Stimulated activated CD8-positive, alpha-beta memory T cell treated with anti-CD3 and anti-CD28 coated beads, Interleukin-15, amount 100 ng/mL, for 48 hours (primary cell): ENCODE measurements at regions not wholly inside any gene's neighbourhood (a gene's known extent, or its start where the extent isn't known, plus 50 kb on each side); places are given as distances from the start of the nearest gene placed in this dataset.

Source experiments
- DNase-seq, 2 donors: peaks; one replicate each; pipeline ENCODE4 v3.0.0-alpha.2; 2020; ENCODE audit warnings: low read depth in 2 of 2

DNA sequence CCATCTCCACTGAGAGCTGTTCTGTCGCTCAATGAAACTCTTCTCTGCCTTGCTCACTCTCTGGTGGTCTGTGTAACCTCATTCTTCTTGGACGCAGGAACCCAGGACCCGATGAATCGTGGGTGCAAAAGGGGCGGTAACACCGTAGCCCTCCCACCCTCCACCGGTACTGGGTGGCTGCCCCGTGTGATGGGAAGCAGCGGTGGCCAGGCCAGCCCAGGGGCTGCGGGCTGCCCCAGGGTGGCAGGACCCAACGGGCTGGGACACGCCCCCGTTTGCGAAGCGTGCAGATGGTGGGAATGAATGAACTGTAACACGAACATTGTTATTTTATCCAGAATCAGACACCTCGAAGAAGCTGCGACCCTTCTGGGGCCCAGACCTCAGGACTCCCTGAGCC, 92.3 kb upstream of the BACE2 start:
- no peak for DNase-seq

DNA sequence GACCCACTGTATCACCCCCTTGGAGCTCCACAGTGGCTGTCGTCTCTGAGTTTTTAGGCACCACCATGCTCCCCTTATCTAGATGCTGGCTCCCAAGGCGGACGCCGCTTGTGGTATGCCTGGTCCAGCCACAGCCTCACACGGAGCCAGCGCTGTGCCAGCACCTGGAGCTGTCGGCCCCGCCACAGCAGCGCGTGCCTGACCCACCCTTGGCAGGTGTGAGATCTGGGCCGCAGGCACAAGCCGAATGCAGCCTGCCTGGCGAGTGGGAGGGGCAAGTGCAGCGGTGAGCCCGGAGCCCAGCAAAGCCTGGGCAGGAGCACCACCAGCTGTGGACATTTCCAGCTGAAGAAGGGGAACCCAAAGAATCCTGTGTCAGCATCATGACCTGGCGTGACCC, 91.9 kb upstream of the BACE2 start:
- no peak for DNase-seq

DNA sequence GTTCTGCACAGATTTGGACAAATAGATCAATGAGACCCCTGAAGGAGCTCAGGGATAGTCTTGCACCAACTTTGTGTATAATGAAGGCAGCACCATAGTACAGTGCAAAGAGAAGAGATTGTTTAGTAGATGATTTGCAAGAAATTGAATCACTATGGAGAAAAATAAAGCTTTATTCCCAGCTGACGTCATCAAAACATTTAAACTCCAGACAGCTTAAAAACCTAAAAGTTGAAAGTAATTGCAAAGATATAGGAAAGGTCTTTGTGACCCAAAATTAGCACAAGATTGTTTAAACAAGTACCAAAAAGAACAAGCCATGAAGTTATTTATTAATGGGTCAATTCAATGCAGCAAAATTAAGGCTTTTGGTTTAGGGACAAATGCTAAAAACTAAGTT, 88.8 kb upstream of the BACE2 start:
- DNase-seq, result no peak

DNA sequence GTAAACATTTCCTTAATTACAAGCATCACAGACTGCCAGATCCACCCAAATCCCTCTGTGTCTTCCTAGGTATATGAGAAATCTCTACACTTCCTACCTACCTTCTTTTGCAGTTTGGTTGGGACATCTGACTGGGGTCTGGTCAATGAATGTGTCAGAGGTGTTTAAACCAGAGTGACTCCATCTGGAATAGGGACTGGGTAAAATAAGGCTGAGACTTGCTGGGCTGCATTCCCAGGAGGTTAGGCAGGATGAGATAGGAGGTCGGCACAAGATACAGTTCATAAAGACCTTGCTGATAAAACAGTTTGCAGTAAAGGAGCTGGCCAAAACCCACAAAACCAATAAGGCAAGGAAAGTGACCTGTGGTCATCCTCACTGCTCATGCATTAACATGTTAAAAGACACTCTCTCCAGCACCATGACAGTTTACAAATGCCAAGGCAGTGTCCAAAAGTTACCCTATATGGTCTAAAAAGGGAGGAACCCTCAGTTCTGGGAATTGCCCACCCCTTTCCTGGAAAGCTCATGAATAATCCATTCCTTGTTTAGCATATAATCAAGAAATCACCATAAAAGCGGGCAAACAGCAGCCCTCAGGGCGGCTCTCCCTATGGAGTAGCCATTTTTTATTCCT, 87.4 kb upstream of the BACE2 start:
- no peak for DNase-seq

DNA sequence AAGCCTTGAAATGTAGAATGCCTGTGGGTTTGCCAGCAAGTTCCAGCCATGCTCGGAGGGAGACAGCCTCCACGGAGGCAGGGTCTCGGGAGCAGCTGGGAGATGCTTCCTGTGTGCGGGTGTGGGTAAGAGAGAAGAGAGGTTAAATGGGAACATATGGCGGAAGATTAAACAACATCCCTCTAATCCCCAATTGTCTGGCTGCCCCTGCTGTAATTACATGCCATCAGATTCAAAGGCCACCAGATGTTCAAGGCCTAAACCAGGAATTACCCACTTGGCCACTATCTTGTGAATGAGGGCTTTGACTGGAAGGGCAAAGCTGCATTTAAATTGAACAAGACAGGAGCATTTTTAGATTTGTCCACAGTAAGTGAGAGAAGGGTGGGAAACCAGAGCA, 81.4 kb upstream of the BACE2 start:
- DNase-seq, result no peak

DNA sequence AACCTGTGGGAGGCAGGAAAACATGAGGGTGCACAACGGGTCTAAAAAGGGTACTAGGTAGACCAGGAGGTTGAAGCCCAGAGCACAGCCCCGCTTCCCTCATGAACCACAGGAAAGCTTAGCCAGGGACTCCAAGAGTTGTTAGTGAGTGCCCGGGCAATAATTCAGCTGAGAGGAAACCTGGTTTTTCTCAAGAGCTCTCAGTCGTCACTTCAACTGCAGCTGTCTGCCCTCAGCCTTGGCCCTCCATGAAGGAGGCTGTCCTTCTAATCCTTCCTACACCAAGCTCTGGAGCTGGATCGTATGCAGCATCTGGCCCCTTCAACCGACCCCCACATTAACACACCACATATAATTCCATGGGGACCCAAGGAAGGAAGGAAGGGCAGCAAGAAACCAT, 77.0 kb upstream of the BACE2 start:
- no peak for DNase-seq

DNA sequence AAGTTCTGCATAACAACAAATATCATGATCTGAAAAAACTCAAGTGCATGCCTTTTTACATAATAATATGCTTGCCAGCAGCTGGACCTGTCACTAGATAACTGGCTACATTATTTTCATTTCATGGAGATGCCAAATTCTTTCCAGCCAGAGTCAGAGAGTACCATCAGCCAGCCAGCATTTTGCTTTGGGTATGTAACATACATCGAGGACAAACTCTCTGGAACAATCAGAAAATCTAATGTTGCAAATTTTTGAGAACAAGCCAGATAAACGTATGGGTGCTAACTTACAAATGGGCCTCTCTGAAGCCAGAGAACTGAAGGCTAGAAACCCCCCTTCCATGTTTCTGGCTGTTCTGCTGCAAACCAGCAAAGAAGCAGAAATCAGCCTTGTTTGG, 76.3 kb upstream of the BACE2 start:
- DNase-seq, result no peak

DNA sequence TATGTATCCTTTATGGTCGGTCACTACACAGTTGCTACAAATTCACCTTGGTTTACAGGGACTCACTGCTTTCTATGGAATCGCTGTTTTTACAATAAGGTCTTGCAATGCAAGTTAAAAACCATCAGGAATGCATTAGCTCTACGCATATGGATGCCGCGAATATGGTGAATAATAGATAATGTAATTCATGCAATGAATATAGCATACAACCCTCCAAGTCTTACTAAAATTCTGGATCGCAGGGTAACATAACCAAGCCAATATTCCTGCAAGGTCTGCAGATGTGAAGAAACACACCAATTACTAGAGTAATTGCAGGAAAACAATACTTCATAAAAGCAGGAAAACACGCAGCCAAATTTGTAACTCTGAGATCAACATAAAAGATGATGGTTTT, 75.6 kb upstream of the BACE2 start:
- DNase-seq, result no peak

DNA sequence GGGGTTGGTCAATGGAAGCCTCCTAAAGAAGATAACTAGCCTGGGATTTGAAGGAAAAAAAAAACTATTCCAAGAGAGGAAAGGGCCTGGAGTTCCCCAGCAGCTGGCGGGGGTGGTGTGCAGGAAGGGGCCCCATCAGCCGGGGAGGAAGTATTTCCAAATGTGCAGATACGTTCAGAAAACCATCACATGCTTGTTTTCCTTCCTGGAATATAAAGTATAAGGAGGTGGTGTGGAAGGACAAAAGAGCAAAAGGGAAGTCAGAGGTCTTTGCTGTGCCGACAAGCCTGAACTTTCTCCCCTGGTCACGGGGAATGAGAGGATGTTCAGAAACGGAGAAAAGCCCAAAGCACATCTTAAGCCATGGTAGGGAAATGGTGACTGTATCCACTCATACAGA, 72.0 kb upstream of the BACE2 start:
- no peak for DNase-seq

DNA sequence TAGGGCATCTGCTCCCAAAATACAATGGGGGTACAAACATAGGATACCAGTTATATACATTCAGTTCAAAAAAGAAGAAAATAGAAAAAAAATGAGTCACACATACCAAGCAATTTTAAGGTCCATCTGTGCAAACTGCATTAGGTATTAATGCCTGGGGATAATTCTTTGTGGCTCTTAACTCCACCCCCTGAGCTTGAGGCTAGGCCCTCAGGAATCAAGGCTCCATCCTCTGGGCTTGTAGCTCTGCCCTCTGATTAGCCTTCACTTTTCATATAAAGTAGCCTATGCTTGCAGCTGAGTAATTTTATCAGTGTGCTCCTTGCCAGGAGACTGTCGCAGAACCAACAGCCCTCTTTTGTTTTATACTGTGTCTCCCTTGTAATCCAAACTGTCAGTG, 69.9 kb upstream of the BACE2 start:
- no peak for DNase-seq

DNA sequence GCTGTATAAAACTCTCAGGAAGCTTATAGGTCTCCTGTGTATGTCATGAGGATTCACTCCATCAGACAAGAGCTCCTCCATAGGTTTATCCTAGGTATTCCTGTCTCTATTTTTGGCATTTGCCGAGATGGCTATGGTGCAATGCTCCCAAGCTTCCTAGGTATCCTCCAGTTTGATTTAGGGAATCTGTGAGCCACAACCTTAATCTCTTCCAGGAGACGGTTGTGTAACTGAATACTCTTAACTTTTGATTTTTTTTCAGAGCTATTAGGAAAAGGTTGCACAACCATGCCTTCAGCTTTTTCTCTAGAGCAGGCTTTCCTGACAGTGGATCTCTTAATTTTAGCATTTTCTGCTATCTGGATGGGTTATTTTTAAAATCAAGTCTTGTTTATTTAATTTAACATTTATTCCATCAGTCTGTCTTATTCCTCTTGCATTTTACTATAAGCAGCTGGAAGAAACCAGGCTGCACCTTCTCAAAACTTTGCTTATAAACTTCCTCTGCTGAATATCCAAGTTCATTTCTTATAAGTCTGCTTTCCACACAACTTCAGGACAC, 69.4 kb upstream of the BACE2 start:
- no peak for DNase-seq

DNA sequence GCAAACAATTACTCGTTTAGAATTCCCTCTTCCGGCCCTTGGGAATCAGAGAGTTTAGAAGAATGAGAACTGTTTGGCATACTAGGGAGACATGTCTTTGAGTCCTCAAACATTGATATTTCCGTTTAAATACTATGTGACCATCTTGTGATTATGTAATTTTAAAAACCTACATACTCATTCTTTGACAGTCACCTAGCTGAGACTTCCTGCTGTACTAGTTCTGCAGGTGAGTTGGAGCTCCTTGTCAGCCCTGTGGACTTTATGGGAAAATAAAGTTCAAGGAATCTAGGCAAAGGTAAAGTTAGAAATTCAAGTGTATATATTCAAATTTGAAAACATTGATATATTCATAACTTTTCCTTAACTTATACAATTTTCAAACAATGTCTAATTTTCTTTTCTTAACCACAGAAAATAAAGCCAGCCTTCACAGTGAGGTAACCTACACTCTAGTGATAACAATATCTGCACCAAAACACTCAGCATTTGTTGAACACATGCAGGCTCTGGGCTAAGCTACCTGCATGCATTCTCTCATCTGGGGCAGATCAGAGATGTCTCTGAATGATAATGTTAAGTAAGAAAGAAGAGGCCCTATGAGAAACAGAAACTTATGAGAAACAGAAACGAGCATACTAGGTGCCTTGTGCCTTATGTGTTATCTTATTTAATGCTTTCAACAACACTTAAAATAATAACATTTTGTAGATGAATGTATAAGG, 67.0 kb upstream of the BACE2 start:
- no peak for DNase-seq

DNA sequence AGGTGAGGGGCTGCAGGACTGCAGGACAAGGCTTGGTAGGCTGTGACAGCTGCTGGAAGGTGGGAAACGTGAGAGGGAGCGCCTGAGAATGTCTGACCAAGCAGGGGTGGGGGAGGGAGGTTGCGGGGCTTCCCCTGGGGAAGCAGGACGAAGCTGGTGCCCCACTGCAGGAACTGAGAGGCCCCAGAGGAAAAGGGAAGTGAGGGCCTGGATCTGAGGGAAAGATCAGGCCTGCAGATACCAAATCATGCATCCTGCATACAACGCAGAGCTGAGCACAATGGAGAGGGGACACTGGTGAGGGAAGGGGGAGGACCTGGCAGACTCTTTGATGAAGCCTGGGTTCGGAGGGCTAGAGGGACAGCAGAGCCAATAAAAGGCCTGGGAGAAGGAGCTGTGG, 65.7 kb upstream of the BACE2 start:
- DNase-seq, result no peak

DNA sequence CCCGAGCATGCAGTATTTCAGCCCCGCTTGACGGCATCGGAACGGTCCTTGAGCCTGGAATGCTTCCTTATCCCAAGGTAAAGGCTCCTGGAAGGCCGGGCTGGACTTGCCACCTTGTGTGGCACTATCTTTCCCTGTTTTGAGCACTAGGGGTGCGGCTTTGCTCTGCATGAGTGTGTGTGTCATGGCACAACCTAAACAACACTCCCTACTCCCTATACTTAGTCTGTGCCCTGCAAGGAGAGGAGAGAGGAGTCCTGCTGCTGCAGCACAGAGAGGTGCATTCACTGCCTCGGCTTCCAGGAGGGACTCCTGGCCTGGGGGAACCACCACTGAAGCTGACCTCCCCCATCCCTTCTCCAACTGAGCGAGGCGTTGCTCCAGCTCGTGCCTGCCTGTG, 60.4 kb upstream of the BACE2 start:
- DNase-seq, result no peak

DNA sequence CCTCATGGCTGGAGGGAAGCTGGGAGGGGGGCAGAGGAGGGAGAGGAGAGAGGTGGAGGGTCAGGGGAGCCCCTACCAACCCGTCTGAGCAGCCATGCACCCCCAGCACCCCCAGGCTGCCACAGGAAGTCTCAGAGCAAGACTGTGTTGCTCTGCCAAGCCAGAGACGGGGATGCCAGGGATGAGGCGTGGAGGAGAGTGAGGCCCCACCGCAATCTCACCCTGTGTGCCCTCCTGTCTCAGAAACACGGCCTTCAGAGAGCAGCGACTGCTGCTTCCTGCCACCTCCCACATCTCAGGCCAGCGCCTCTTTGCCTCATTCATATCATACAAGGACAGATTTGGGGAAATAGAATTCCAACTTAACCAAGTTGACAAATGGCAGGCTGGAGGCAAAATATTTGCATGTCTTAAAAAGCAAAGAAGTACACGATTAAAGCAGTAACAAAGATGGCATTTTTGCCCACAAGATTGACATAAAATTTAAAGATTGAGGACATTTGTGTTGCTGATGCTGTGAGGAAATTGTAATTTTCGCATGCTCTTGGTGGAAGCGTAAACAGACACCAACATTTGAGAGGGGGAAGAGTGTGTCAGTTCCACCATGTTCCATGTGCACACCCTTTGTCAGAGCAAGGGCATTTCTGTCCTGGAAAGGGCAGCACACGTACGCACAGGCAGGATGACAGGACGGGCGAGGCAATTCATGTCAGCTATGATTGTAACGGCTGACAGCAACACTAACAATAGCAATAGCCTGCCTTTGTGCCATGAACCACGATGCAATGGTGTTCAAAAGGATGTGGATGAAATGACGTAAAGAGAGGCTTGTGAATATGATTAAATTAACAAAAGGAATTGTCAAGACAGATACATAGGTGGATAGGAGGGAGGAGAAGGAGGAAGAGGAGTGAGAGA, 59.0 kb upstream of the BACE2 start:
- no peak for DNase-seq

DNA sequence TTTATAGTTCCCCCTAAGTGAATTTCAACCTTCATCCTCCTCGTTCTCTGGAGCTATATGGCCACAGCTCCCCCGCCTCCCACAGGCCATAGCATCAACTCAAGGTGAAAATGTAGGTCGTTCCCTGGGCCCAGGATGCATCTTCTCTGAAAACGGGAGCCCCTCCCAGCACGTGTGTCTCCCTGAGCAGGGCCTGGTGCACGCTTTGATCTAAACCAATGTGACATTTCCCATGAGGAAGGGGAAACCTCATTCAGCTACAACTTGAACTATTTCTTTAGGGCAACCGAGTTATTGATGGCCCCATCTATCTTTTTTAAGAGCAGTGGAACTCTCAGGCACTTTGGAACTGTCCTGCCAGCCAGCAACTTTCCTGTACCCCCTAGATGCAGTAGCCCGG, 57.8 kb upstream of the BACE2 start:
- DNase-seq, result no peak

DNA sequence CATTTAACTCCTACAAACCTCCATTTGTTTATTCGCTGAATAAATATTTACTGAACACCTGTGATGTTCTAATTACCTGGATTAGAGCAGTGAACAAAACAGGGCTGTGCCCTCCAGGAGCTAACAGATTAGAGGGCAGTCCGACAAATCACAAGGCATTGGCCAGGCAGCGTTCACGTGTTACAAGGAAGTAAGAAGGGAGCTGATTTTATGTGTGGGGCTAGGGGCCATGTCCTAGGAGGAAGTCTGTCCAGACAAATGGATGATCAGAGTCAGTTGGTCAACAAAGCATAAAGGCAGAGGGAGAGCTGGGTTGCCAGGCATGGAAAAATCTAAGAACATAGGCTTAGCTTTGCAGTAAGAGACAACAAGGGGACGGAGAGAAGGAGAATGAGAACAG, 57.3 kb upstream of the BACE2 start:
- DNase-seq, result no peak

DNA sequence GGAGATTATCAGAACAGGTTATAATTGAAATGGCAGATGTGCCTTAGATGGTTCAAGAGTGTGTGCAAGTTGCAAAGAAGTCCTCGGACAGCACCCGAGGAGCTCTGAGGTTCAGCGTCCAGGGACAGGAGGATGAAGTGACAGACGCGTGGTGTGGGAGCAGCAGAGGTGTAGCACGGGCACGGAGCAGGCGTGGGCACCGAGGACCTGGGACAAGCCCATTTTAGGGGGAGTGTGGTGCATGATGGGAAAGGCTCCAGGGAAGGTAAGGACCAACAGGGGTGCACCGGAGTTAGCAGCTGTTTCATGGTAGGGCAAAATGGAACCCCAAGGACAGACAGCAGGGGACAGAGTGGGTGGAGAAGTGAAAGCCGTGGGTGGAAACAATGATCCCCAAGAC, 56.3 kb upstream of the BACE2 start:
- DNase-seq, result no peak

DNA sequence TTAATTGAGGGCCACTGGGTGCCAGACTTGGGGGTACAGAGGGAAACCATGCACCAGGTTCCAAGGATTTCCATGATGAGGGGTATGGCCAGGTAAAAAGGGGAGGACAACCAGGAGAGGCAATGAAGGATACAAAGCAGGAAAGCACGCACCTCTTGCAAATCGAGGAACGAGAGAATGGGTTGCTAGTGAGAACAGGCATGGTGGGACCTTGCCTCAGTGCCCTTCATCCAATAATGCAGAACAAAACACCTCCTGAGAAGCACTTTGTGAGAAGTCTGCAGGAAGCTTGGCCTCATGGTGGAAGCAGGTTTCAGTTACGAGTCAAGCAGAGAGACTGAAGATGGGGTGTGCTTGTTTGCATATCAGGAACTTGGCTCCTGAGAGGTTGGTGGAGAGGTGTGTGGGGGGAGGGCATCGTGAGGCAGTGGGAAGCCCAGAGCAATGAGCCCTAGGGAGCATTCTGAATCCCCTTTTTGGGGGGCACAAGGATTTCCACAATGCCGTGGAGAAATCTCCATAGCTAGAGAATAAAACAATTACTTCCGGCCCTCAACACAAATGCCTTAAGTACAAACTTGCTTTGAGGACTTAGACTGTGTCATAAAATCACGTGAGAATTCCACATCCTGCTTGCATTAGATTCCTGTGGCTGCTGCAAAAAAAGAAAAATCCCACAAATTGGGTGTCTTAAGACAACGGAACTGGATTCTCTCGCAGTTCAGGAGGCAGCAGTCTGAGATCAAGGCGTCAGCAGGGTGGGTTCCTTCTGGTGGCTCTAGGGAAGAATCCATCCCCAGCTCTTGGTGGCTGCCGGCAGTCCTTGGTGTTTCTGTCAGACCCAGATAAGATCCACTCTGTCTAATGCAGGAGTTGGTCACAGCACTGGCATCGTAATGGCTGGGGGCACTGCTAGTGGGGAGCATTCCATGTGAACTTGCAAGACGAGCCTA, 54.9 kb upstream of the BACE2 start:
- no peak for DNase-seq

DNA sequence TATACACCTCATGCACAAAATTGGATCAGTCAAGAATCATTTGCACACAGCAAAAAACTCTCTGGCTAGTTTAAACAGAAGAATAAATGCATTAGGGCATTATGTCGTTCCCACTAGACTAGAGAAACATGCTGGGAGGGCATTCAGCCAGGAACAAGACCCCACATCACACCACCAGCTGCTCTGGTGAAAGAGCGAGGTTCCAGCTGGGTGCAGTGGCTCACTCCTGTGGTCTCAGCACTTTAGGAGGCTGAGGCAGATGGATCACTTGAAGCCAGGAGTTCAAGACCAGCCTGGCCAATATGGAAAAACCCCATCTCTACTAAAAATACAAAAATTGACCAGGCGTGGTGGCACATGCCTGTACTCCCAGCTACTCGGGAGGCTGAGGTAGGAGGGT, 52.1 kb upstream of the BACE2 start:
- no peak for DNase-seq
